GM12878 (cell line): ENCODE measurements at regions not wholly inside any gene's neighbourhood (a gene's known extent, or its start where the extent isn't known, plus 50 kb on each side); places are given as distances from the start of the nearest gene placed in this dataset.
A peak's percentile ranks its signal among the peaks of the same experiment; 100 is the strongest.

Experiments used
- ATAC-seq: fragments of 200-7000 bp; cut with Tn5 transposase; 3 replicates; pipeline ENCODE4 v1.9.1; 2020; ENCODE audit warnings: mild to moderate bottlenecking, moderate library complexity
- BruUV-seq: library from RNA; stranded (reverse); fragments of 400-500 nt; replicated peaks from 2 replicates; lab custom pipeline; 2021; lab: Mats Ljungman, UMichigan
- CTCF ChIA-PET: fragments of 300-600 bp; sonication (Branson Sonifier 250); formaldehyde crosslinking; extraction: SDS; loops from one replicate; lab custom pipeline; 2021; ENCODE audit warnings: inconsistent platforms; lab: Yijun Ruan, JAX
- POLR2A ChIA-PET: fragments of 350-600 bp; formaldehyde crosslinking; extraction: SDS; loops from one replicate; lab custom pipeline; 2021; ENCODE audit warnings: inconsistent platforms; lab: Charles Lee
- RAD21 ChIA-PET: fragments of 300-600 bp; sonication (Branson Sonifier 250); formaldehyde crosslinking; loops from one replicate; lab custom pipeline; 2023; ENCODE audit warnings: antibody characterized with exemption; ENCODE audit not compliant: unreplicated experiment; lab: Charles Lee
- SMC1A ChIA-PET: fragments of 300-600 bp; sonication (Branson Sonifier 250); formaldehyde crosslinking; loops from one replicate; lab custom pipeline; 2023; ENCODE audit not compliant: unreplicated experiment, uncharacterized antibody; lab: Charles Lee
- DNase-seq: peaks from one replicate; pipeline ENCODE4 v3.0.0-alpha.2; 2011; ENCODE audit warnings: low read depth, low spot score
- FAIRE-seq: peaks from 3 replicates; lab custom pipeline; 2011; peaks lifted over from hg19 to GRCh38; lab: Jason Lieb, UNC
- H2AFZ ChIP-seq: 2 replicates; pipeline ENCODE4 v1.6.0; 2011; ENCODE audit warnings: low read depth, low read length, control low read depth; ENCODE audit not compliant: control insufficient read depth
- H3K27ac ChIP-seq: 2 replicates; pipeline ENCODE4 v1.5.1; 2011; ENCODE audit warnings: control low read depth; ENCODE audit not compliant: control insufficient read depth, insufficient read depth
- H3K27me3 ChIP-seq, 2 experiments: replicated peaks in 1 of 2; 2 replicates each; pipeline versions ENCODE4 v1.6.0 to v1.6.1; 2011; ENCODE audit warnings: low read length in 1 of 2; ENCODE audit not compliant: control insufficient read depth in 2 of 2, insufficient read depth in 2 of 2
- H3K36me3 ChIP-seq, 2 experiments: 2 replicates each; pipeline ENCODE4 v1.5.1; 2011; ENCODE audit warnings: low read length in 1 of 2; ENCODE audit not compliant: control insufficient read depth in 2 of 2, insufficient read depth in 2 of 2
- H3K4me1 ChIP-seq: 2 replicates; pipeline ENCODE4 v1.6.1; 2011; ENCODE audit warnings: mild to moderate bottlenecking, low read length, moderate library complexity, mixed read lengths; ENCODE audit not compliant: control insufficient read depth, insufficient read depth
- H3K4me2 ChIP-seq: 2 replicates; pipeline ENCODE4 v1.6.0; 2011; ENCODE audit warnings: control low read depth; ENCODE audit not compliant: control insufficient read depth, insufficient read depth
- H3K4me3 ChIP-seq: fragments of 200-600 bp; sonication (generic); 2 replicates; pipeline ENCODE4 v1.5.1; 2016
- H3K79me2 ChIP-seq: 2 replicates; pipeline ENCODE4 v1.6.0; 2011; ENCODE audit warnings: low read length; ENCODE audit not compliant: control insufficient read depth, insufficient read depth
- H3K9ac ChIP-seq: 2 replicates; pipeline ENCODE4 v1.8.0; 2011; ENCODE audit warnings: low read length, control low read depth, mixed read lengths; ENCODE audit not compliant: control insufficient read depth, insufficient read depth
- H3K9me3 ChIP-seq: replicated peaks from 3 replicates; pipeline ENCODE4 v1.5.1; 2011; ENCODE audit warnings: mild to moderate bottlenecking, low read length; ENCODE audit not compliant: control insufficient read depth, insufficient read depth
- H4K20me1 ChIP-seq: 2 replicates; pipeline ENCODE4 v1.6.0; 2011; ENCODE audit not compliant: control insufficient read depth, insufficient read depth
- CEBPB ChIP-seq, 2 experiments: fragments of 150-350 bp in 1 of 2; IDR thresholded peaks; 2 replicates each; pipeline ENCODE4 v1.6.1; 2012 to 2014; ENCODE audit warnings: low read depth in 2 of 2, low read length in 2 of 2, borderline replicate concordance in 1 of 2, inconsistent platforms in 1 of 2
- FOXK2 ChIP-seq: fragments of 450-650 bp; IDR thresholded peaks from 2 replicates; pipeline ENCODE4 v1.6.1; 2017; ENCODE audit warnings: mild to moderate bottlenecking, moderate library complexity
- IKZF2 ChIP-seq, 2 experiments: fragments of 450-650 bp; IDR thresholded peaks; 2 replicates each; pipeline ENCODE4 v1.6.1; 2017; ENCODE audit warnings: mild to moderate bottlenecking in 2 of 2, moderate library complexity in 2 of 2
- JUNB ChIP-seq: IDR thresholded peaks from 2 replicates; pipeline ENCODE4 v1.6.1; 2016; ENCODE audit warnings: antibody characterized with exemption, mild to moderate bottlenecking
- MEF2A ChIP-seq: IDR thresholded peaks from 2 replicates; pipeline ENCODE4 v1.6.1; 2011; ENCODE audit warnings: low read depth, mild to moderate bottlenecking, low read length, moderate library complexity; ENCODE audit not compliant: insufficient read depth
- POLR2AphosphoS2 ChIP-seq: IDR thresholded peaks from 2 replicates; pipeline ENCODE4 v1.6.1; 2011; ENCODE audit warnings: low read depth, mild to moderate bottlenecking, low read length, improper control_type of control experiment, moderate library complexity
- RUNX3 ChIP-seq: IDR thresholded peaks from 2 replicates; pipeline ENCODE4 v1.6.1; 2012; ENCODE audit warnings: low read length, inconsistent platforms
- SIN3A ChIP-seq: IDR thresholded peaks from 2 replicates; pipeline ENCODE4 v1.6.1; 2012; ENCODE audit warnings: low read depth, low read length, improper control_type of control experiment
- STAT1 ChIP-seq: fragments of 450-650 bp; conservative IDR thresholded peaks from 2 replicates; pipeline ENCODE4 v1.6.1; 2014; ENCODE audit warnings: antibody characterized with exemption, mild to moderate bottlenecking
- TBL1XR1 ChIP-seq: IDR thresholded peaks from 2 replicates; pipeline ENCODE4 v1.6.1; 2012; ENCODE audit warnings: low read depth, low read length, improper control_type of control experiment
- TCF12 ChIP-seq: IDR thresholded peaks from 2 replicates; pipeline ENCODE4 v1.6.1; 2011; ENCODE audit warnings: low read depth, mild to moderate bottlenecking, low read length
- ZNF622 ChIP-seq: fragments of 450-650 bp; IDR thresholded peaks from 2 replicates; pipeline ENCODE4 v1.6.1; 2017; ENCODE audit warnings: mild to moderate bottlenecking, inconsistent platforms
- WGBS: methylation state at CpG from one replicate; pipeline ENCODE4 v1.1.6; 2016; ENCODE audit warnings: low lambda C conversion rate; ENCODE audit not compliant: insufficient replicate concordance, insufficient coverage; ENCODE audit errors: missing lambda C conversion rate; 5-methylcytosine and 5-hydroxymethylcytosine counted together
- in situ Hi-C: fragments of 300-500 bp; cut with MboI; formaldehyde crosslinking; loops from 9 replicates; pipeline ENCODE4 v1.14.3; 2018; ENCODE audit warnings: mixed read lengths
- intact Hi-C: fragments of 100-400 bp; cut with micrococcal nuclease; formaldehyde crosslinking; loops from one replicate; pipeline ENCODE4 v1.14.2; 2022; ENCODE audit not compliant: unreplicated experiment
- TF ChIP-seq, protein P1 (sequence below): fragments of 450-650 bp; IDR thresholded peaks from 2 replicates; pipeline ENCODE4 v1.6.1; 2017; ENCODE audit warnings: low read depth, mild to moderate bottlenecking, moderate library complexity
- TF ChIP-seq, protein P2 (sequence below): IDR thresholded peaks from 2 replicates; pipeline ENCODE4 v1.6.1; 2012; ENCODE audit warnings: low read length, inconsistent platforms
- TF ChIP-seq, protein P3 (sequence below): fragments of 450-650 bp; IDR thresholded peaks from 2 replicates; pipeline ENCODE4 v1.6.1; 2017; ENCODE audit warnings: borderline replicate concordance
- TF ChIP-seq, protein P4 (sequence below): fragments of 450-650 bp; formaldehyde crosslinking; IDR thresholded peaks from 2 replicates; pipeline ENCODE4 v1.5.0; 2022; ENCODE audit warnings: mild to moderate bottlenecking, missing genetic modification characterization

DNA sequence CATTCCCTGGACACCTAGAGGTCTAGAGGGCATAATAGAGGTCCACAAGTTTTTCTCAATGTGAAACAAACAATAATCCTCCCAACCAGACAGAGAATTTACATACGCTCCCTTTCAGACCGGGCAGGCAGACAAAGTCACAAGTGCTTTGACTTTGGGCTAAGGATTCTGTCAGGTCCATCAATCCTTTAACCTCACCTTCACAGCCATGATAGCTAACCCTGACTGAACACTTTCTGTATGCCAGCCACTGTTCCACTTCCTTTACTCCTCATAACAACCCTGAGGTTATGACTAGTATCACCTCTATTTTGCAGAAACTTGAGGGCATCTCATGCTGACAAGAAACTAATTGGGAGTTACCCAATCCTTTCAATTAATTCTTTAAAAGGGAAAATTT is 118.8 kb upstream of the AFF2 start (continued):
- TF ChIP-seq TCF12 = no peak
- TF ChIP-seq IKZF2 (IDR thresholded peaks at IDR 0.05) = peak in 1 of 2 experiments; percentile 1; a peak in 1 of 4 replicates
- TF ChIP-seq, protein P1, sequence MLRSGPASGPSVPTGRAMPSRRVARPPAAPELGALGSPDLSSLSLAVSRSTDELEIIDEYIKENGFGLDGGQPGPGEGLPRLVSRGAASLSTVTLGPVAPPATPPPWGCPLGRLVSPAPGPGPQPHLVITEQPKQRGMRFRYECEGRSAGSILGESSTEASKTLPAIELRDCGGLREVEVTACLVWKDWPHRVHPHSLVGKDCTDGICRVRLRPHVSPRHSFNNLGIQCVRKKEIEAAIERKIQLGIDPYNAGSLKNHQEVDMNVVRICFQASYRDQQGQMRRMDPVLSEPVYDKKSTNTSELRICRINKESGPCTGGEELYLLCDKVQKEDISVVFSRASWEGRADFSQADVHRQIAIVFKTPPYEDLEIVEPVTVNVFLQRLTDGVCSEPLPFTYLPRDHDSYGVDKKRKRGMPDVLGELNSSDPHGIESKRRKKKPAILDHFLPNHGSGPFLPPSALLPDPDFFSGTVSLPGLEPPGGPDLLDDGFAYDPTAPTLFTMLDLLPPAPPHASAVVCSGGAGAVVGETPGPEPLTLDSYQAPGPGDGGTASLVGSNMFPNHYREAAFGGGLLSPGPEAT = 0 out of 2 replicates have a peak, but pooled peaks have one; percentile 4
- TF ChIP-seq RUNX3 = 0 out of 2 replicates have a peak, but pooled peaks have one; percentile 2

DNA sequence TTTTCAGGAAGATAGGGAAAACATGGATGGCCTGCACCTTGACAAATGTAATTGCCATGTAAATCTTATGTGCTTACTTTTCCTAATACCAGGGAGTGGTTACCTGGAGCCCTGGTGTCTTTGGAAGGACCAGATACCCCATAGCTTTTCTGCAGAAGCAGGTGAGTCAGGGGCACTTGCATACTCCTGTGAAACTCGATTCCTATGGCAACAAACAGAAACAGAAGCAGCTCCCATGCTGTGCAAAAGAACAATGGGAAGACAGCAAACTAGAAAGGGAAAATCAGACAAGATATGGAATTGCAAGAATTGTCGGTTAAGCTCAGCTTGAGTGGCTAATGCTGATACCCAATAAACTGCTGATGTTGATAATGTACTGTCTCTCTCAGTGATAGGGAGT is 117.4 kb upstream of the AFF2 start:
- no peaks in the 10 kb centered on the region for H3K79me2 ChIP-seq
- no peaks in the 10 kb centered on the region; the same call in 2 of the 3 replicates for H3K9me3 ChIP-seq
- H3K27me3 ChIP-seq = no peaks in the 10 kb centered on the region
- 42% methylated on average over 2 of the region's 2 CpGs for WGBS
- no peaks in the 10 kb centered on the region for H4K20me1 ChIP-seq
- H3K36me3 ChIP-seq = no peaks in the 10 kb centered on the region
- CTCF ChIA-PET = no interaction called here
- H3K27ac ChIP-seq = no peak overlapping the region
- H3K4me2 ChIP-seq = no peak overlapping the region
- in situ Hi-C loops (loop anchor here (10.0 kb wide), 1 partner anchor 458 kb away; no protein-coding TSS in a partner anchor), intact Hi-C loops (loop anchor here (5.0 to 10.0 kb wide), 3 partner anchors 229 to 902 kb away; no protein-coding TSS in a partner anchor)
- DNase-seq = no peak
- FAIRE-seq = no peak
- RAD21 ChIA-PET = no interaction called here
- BruUV-seq = no TSS peak
- H2AFZ ChIP-seq = no peak overlapping the region
- no peak overlapping the region for H3K4me3 ChIP-seq
- no peak for ATAC-seq
- POLR2A ChIA-PET = no interaction called here
- H3K9ac ChIP-seq = no peak overlapping the region
- peaks cover 6% of the 10 kb centered on the region; the same call in 1 of the 2 replicates for H3K4me1 ChIP-seq
- SMC1A ChIA-PET = interaction anchor here (0.6 to 1.1 kb wide), 2 partner anchors 33 to 79 kb away, joined by 3 read pairs; no protein-coding TSS in a partner anchor
- TF ChIP-seq SIN3A = no peak
- no peak for TF ChIP-seq FOXK2
- no peak for TF ChIP-seq CEBPB (IDR thresholded peaks at IDR 0.05; ENCODE audit: borderline replicate concordance in 1 of 2, low read depth in 2 of 2, low read length in 2 of 2)
- TF ChIP-seq, protein P2, sequence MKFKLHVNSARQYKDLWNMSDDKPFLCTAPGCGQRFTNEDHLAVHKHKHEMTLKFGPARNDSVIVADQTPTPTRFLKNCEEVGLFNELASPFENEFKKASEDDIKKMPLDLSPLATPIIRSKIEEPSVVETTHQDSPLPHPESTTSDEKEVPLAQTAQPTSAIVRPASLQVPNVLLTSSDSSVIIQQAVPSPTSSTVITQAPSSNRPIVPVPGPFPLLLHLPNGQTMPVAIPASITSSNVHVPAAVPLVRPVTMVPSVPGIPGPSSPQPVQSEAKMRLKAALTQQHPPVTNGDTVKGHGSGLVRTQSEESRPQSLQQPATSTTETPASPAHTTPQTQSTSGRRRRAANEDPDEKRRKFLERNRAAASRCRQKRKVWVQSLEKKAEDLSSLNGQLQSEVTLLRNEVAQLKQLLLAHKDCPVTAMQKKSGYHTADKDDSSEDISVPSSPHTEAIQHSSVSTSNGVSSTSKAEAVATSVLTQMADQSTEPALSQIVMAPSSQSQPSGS = no peak
- TF ChIP-seq, protein P3, sequence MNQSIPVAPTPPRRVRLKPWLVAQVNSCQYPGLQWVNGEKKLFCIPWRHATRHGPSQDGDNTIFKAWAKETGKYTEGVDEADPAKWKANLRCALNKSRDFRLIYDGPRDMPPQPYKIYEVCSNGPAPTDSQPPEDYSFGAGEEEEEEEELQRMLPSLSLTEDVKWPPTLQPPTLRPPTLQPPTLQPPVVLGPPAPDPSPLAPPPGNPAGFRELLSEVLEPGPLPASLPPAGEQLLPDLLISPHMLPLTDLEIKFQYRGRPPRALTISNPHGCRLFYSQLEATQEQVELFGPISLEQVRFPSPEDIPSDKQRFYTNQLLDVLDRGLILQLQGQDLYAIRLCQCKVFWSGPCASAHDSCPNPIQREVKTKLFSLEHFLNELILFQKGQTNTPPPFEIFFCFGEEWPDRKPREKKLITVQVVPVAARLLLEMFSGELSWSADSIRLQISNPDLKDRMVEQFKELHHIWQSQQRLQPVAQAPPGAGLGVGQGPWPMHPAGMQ = no peak
- TF ChIP-seq JUNB = no peak
- TF ChIP-seq MEF2A = no peak
- TF ChIP-seq, protein P4, sequence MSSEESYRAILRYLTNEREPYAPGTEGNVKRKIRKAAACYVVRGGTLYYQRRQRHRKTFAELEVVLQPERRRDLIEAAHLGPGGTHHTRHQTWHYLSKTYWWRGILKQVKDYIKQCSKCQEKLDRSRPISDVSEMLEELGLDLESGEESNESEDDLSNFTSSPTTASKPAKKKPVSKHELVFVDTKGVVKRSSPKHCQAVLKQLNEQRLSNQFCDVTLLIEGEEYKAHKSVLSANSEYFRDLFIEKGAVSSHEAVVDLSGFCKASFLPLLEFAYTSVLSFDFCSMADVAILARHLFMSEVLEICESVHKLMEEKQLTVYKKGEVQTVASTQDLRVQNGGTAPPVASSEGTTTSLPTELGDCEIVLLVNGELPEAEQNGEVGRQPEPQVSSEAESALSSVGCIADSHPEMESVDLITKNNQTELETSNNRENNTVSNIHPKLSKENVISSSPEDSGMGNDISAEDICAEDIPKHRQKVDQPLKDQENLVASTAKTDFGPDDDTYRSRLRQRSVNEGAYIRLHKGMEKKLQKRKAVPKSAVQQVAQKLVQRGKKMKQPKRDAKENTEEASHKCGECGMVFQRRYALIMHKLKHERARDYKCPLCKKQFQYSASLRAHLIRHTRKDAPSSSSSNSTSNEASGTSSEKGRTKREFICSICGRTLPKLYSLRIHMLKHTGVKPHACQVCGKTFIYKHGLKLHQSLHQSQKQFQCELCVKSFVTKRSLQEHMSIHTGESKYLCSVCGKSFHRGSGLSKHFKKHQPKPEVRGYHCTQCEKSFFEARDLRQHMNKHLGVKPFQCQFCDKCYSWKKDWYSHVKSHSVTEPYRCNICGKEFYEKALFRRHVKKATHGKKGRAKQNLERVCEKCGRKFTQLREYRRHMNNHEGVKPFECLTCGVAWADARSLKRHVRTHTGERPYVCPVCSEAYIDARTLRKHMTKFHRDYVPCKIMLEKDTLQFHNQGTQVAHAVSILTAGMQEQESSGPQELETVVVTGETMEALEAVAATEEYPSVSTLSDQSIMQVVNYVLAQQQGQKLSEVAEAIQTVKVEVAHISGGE = no peak
- no peak for TF ChIP-seq POLR2AphosphoS2
- TF ChIP-seq ZNF622 = no peak
- no peak for TF ChIP-seq STAT1
- TF ChIP-seq TBL1XR1 = no peak
